ENCODE measurements at regions not wholly inside any gene's neighbourhood (a gene's known extent, or its start where the extent isn't known, plus 50 kb on each side); places are given as distances from the start of the nearest gene placed in this dataset.

GRCh38 chr6:21808045-21808470 lies 214.5 kb downstream of the SOX4 start:
- no CpG with 5 or more reads among the region's 7 CpGs for WGBS (ENCODE audit: extremely low coverage, insufficient coverage, low lambda C conversion rate)
- Histone ChIP-seq H3K36me3 (ENCODE audit: control insufficient read depth, insufficient read depth, low read length) (no peaks in the 10 kb centered on the region), H3K18ac (ENCODE audit: low read length) (no peak overlapping the region), H3K23ac (ENCODE audit: low read length) (no peak overlapping the region), H3K56ac (ENCODE audit: low read length) (peak overlapping the region; percentile 53), H3K79me1 (ENCODE audit: low read length) (peaks cover 1% of the 10 kb centered on the region), H3K27ac (ENCODE audit: low read depth, low read length) (no peak overlapping the region), H2BK15ac (replicated peaks; ENCODE audit: low read depth) (no peak overlapping the region), H3K27me3 (ENCODE audit: insufficient read depth, low read length, poor library complexity) (no peaks in the 10 kb centered on the region), H4K8ac (ENCODE audit: low read depth, low read length) (no peak overlapping the region), H3K79me2 (ENCODE audit: control insufficient read depth, insufficient read depth, low read length) (peaks cover 2% of the 10 kb centered on the region), H3K4me3 (ENCODE audit: low read length) (no peak overlapping the region), H3K4ac (ENCODE audit: low read depth, low read length) (no peak overlapping the region), H2AK5ac (ENCODE audit: low read length) (no peak overlapping the region), H2BK120ac (ENCODE audit: low read depth, low read length) (no peak overlapping the region), H4K5ac (ENCODE audit: low read length) (no peak overlapping the region), H3K4me2 (ENCODE audit: low read length) (no peak overlapping the region), H3K9ac (ENCODE audit: low read length) (no peak overlapping the region), H3K4me1 (ENCODE audit: control insufficient read depth, low read depth, low read length) (peaks cover 6% of the 10 kb centered on the region), H2BK5ac (ENCODE audit: low read length) (no peak overlapping the region)
- DNase-seq = peak; percentile 42

GRCh38 chr6:21808551-21809242 lies 215.1 kb downstream of the SOX4 start:
- H3K18ac ChIP-seq (ENCODE audit: low read length) = peak overlapping the region; percentile 6
- no peak overlapping the region for H4K8ac ChIP-seq (ENCODE audit: low read depth, low read length)
- H3K4me1 ChIP-seq (ENCODE audit: control insufficient read depth, low read depth, low read length) = peaks cover 6% of the 10 kb centered on the region
- H3K27me3 ChIP-seq (ENCODE audit: insufficient read depth, low read length, poor library complexity) = no peaks in the 10 kb centered on the region
- peaks cover 5% of the 10 kb centered on the region for H3K79me2 ChIP-seq (ENCODE audit: control insufficient read depth, insufficient read depth, low read length)
- no peak overlapping the region for H2AK5ac ChIP-seq (ENCODE audit: low read length)
- no peak overlapping the region for H4K5ac ChIP-seq (ENCODE audit: low read length)
- no peak overlapping the region for H3K4ac ChIP-seq (ENCODE audit: low read depth, low read length)
- H2BK5ac ChIP-seq (ENCODE audit: low read length) = no peak overlapping the region
- no peak overlapping the region for H3K27ac ChIP-seq (ENCODE audit: low read depth, low read length)
- H3K36me3 ChIP-seq (ENCODE audit: control insufficient read depth, insufficient read depth, low read length) = no peaks in the 10 kb centered on the region
- DNase-seq = no peak
- H3K4me3 ChIP-seq (ENCODE audit: low read length) = no peak overlapping the region
- H2BK120ac ChIP-seq (ENCODE audit: low read depth, low read length) = no peak overlapping the region
- H3K56ac ChIP-seq (ENCODE audit: low read length) = no peak overlapping the region
- H2BK15ac ChIP-seq (replicated peaks; ENCODE audit: low read depth) = no peak overlapping the region
- no peak overlapping the region for H3K23ac ChIP-seq (ENCODE audit: low read length)
- no CpG with 5 or more reads among the region's 16 CpGs for WGBS (ENCODE audit: extremely low coverage, insufficient coverage, low lambda C conversion rate)
- no peak overlapping the region for H3K9ac ChIP-seq (ENCODE audit: low read length)
- H3K79me1 ChIP-seq (ENCODE audit: low read length) = peaks cover 4% of the 10 kb centered on the region
- no peak overlapping the region for H3K4me2 ChIP-seq (ENCODE audit: low read length)

GRCh38 chr6:21811484-21811883 lies 217.9 kb downstream of the SOX4 start:
- H3K27me3 ChIP-seq (ENCODE audit: insufficient read depth, low read length, poor library complexity) = no peaks in the 10 kb centered on the region
- no peak overlapping the region for H3K27ac ChIP-seq (ENCODE audit: low read depth, low read length)
- no peak overlapping the region for H4K5ac ChIP-seq (ENCODE audit: low read length)
- peaks cover 9% of the 10 kb centered on the region for H3K79me2 ChIP-seq (ENCODE audit: control insufficient read depth, insufficient read depth, low read length)
- peaks cover 7% of the 10 kb centered on the region for H3K79me1 ChIP-seq (ENCODE audit: low read length)
- H3K9ac ChIP-seq (ENCODE audit: low read length) = no peak overlapping the region
- H3K4ac ChIP-seq (ENCODE audit: low read depth, low read length) = no peak overlapping the region
- H3K23ac ChIP-seq (ENCODE audit: low read length) = no peak overlapping the region
- DNase-seq = no peak
- H2AK5ac ChIP-seq (ENCODE audit: low read length) = no peak overlapping the region
- H4K8ac ChIP-seq (ENCODE audit: low read depth, low read length) = peak overlapping the region; percentile 57
- peaks cover 6% of the 10 kb centered on the region for H3K4me1 ChIP-seq (ENCODE audit: control insufficient read depth, low read depth, low read length)
- no peak overlapping the region for H2BK120ac ChIP-seq (ENCODE audit: low read depth, low read length)
- no peak overlapping the region for H3K4me2 ChIP-seq (ENCODE audit: low read length)
- H2BK5ac ChIP-seq (ENCODE audit: low read length) = no peak overlapping the region
- H2BK15ac ChIP-seq (replicated peaks; ENCODE audit: low read depth) = no peak overlapping the region
- WGBS (ENCODE audit: extremely low coverage, insufficient coverage, low lambda C conversion rate) = no CpG with 5 or more reads among the region's 4 CpGs
- H3K36me3 ChIP-seq (ENCODE audit: control insufficient read depth, insufficient read depth, low read length) = no peaks in the 10 kb centered on the region
- H3K56ac ChIP-seq (ENCODE audit: low read length) = no peak overlapping the region
- H3K4me3 ChIP-seq (ENCODE audit: low read length) = no peak overlapping the region
- H3K18ac ChIP-seq (ENCODE audit: low read length) = no peak overlapping the region

DNA sequence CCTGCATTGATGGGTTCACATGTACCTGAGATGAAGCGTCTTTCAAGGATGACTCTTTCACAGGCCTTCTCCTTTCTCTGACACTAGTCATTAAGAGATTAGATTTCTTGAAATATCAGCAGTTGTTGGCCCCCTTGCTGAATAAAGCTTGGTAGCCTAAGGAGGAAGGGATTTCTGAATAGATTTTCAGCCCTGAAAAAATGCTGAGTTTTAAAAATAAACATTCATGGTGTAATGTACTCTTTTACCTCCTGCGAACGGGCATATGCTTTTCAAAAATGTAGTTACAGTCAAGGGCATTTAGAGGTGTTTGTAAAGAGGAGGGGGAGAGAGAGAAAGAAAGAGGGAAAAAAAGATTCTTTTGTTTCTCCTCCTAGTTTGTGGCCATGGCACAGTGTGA lies 222.7 kb downstream of the SOX4 start:
- Histone ChIP-seq H3K56ac (ENCODE audit: low read length) (no peak overlapping the region), H3K79me1 (ENCODE audit: low read length) (peaks cover 7% of the 10 kb centered on the region), H3K4me1 (ENCODE audit: control insufficient read depth, low read depth, low read length) (no peaks in the 10 kb centered on the region), H3K27ac (ENCODE audit: low read depth, low read length) (no peak overlapping the region), H3K4me3 (ENCODE audit: low read length) (no peak overlapping the region), H4K8ac (ENCODE audit: low read depth, low read length) (no peak overlapping the region), H3K79me2 (ENCODE audit: control insufficient read depth, insufficient read depth, low read length) (peaks cover 10% of the 10 kb centered on the region), H2BK15ac (replicated peaks; ENCODE audit: low read depth) (no peak overlapping the region), H3K23ac (ENCODE audit: low read length) (no peak overlapping the region), H3K36me3 (ENCODE audit: control insufficient read depth, insufficient read depth, low read length) (no peaks in the 10 kb centered on the region), H4K5ac (ENCODE audit: low read length) (no peak overlapping the region), H3K9ac (ENCODE audit: low read length) (no peak overlapping the region), H3K4me2 (ENCODE audit: low read length) (no peak overlapping the region), H2BK120ac (ENCODE audit: low read depth, low read length) (no peak overlapping the region), H2BK5ac (ENCODE audit: low read length) (no peak overlapping the region), H3K27me3 (ENCODE audit: insufficient read depth, low read length, poor library complexity) (no peaks in the 10 kb centered on the region), H3K4ac (ENCODE audit: low read depth, low read length) (no peak overlapping the region), H2AK5ac (ENCODE audit: low read length) (no peak overlapping the region), H3K18ac (ENCODE audit: low read length) (no peak overlapping the region)
- no peak for DNase-seq
- WGBS (ENCODE audit: extremely low coverage, insufficient coverage, low lambda C conversion rate) = no CpG with 5 or more reads among the region's 3 CpGs

DNA sequence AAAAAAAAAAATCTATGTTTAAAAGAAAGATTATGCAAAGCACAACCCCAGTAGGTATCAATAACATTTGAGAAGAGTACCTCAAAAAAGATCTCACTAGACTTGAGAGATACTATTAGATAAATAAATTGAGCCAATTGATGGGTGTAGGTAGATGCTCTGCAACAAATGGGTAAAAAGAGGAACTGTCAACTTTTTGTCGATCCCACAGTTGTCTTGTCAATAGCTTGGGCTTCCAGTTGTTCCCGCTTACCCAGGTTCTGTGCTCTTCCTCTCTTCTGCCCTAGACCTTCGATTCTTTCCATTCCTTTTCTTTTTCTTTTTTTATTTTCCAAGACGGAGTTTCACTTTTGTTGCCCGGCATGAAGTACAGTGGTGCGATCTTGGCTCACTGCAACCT lies 226.9 kb downstream of the SOX4 start:
- no peak overlapping the region for H2BK5ac ChIP-seq (ENCODE audit: low read length)
- H2BK15ac ChIP-seq (replicated peaks; ENCODE audit: low read depth) = no peak overlapping the region
- no peaks in the 10 kb centered on the region for H3K79me1 ChIP-seq (ENCODE audit: low read length)
- no peak overlapping the region for H3K9ac ChIP-seq (ENCODE audit: low read length)
- H4K5ac ChIP-seq (ENCODE audit: low read length) = no peak overlapping the region
- no peak overlapping the region for H4K8ac ChIP-seq (ENCODE audit: low read depth, low read length)
- H2BK120ac ChIP-seq (ENCODE audit: low read depth, low read length) = no peak overlapping the region
- no peaks in the 10 kb centered on the region for H3K36me3 ChIP-seq (ENCODE audit: control insufficient read depth, insufficient read depth, low read length)
- no peaks in the 10 kb centered on the region for H3K27me3 ChIP-seq (ENCODE audit: insufficient read depth, low read length, poor library complexity)
- DNase-seq = no peak
- H3K4me2 ChIP-seq (ENCODE audit: low read length) = no peak overlapping the region
- H3K56ac ChIP-seq (ENCODE audit: low read length) = no peak overlapping the region
- WGBS (ENCODE audit: extremely low coverage, insufficient coverage, low lambda C conversion rate) = no CpG with 5 or more reads among the region's 6 CpGs
- no peak overlapping the region for H3K18ac ChIP-seq (ENCODE audit: low read length)
- H3K23ac ChIP-seq (ENCODE audit: low read length) = no peak overlapping the region
- no peak overlapping the region for H3K4me3 ChIP-seq (ENCODE audit: low read length)
- no peak overlapping the region for H2AK5ac ChIP-seq (ENCODE audit: low read length)
- peaks cover 4% of the 10 kb centered on the region for H3K79me2 ChIP-seq (ENCODE audit: control insufficient read depth, insufficient read depth, low read length)
- no peak overlapping the region for H3K27ac ChIP-seq (ENCODE audit: low read depth, low read length)
- H3K4ac ChIP-seq (ENCODE audit: low read depth, low read length) = no peak overlapping the region
- H3K4me1 ChIP-seq (ENCODE audit: control insufficient read depth, low read depth, low read length) = peaks cover 5% of the 10 kb centered on the region

- H3K4ac ChIP-seq (ENCODE audit: low read depth, low read length) = no peak overlapping the region
- no peak overlapping the region for H3K4me3 ChIP-seq (ENCODE audit: low read length)
- no peak overlapping the region for H4K5ac ChIP-seq (ENCODE audit: low read length)
- H2BK120ac ChIP-seq (ENCODE audit: low read depth, low read length) = no peak overlapping the region
- H3K27me3 ChIP-seq (ENCODE audit: insufficient read depth, low read length, poor library complexity) = no peaks in the 10 kb centered on the region
- no peak for DNase-seq
- peaks cover 17% of the 10 kb centered on the region for H3K4me1 ChIP-seq (ENCODE audit: control insufficient read depth, low read depth, low read length)
- no peak overlapping the region for H2AK5ac ChIP-seq (ENCODE audit: low read length)
- no peak overlapping the region for H3K23ac ChIP-seq (ENCODE audit: low read length)
- WGBS (ENCODE audit: extremely low coverage, insufficient coverage, low lambda C conversion rate) = no CpG with 5 or more reads among the region's 1 CpG
- no peak overlapping the region for H3K4me2 ChIP-seq (ENCODE audit: low read length)
- no peak overlapping the region for H3K9ac ChIP-seq (ENCODE audit: low read length)
- H2BK5ac ChIP-seq (ENCODE audit: low read length) = no peak overlapping the region
- no peaks in the 10 kb centered on the region for H3K36me3 ChIP-seq (ENCODE audit: control insufficient read depth, insufficient read depth, low read length)
- H3K27ac ChIP-seq (ENCODE audit: low read depth, low read length) = no peak overlapping the region
- H3K79me2 ChIP-seq (ENCODE audit: control insufficient read depth, insufficient read depth, low read length) = peaks cover 13% of the 10 kb centered on the region
- H3K18ac ChIP-seq (ENCODE audit: low read length) = no peak overlapping the region
- H2BK15ac ChIP-seq (replicated peaks; ENCODE audit: low read depth) = no peak overlapping the region
- peak overlapping the region; percentile 22 for H3K56ac ChIP-seq (ENCODE audit: low read length)
- no peak overlapping the region for H4K8ac ChIP-seq (ENCODE audit: low read depth, low read length)
- H3K79me1 ChIP-seq (ENCODE audit: low read length) = peaks cover 8% of the 10 kb centered on the region
Measured at GRCh38 chr6:21823371-21823770, 229.8 kb downstream of the SOX4 start.

All from mesendoderm (in vitro differentiated cells).